Nephron progenitor cell (in vitro differentiated cells): ENCODE measurements at regions not wholly inside any gene's neighbourhood (a gene's known extent, or its start where the extent isn't known, plus 50 kb on each side); places are given as distances from the start of the nearest gene placed in this dataset.

Source experiments
- DNase-seq: peaks from one replicate; pipeline ENCODE4 v3.0.0; 2021
- H3K27ac Mint-ChIP-seq: 2 replicates; pipeline ENCODE4 v1.8.0; 2021; ENCODE audit warnings: mild to moderate bottlenecking, moderate library complexity, mixed read lengths
- H3K27me3 Mint-ChIP-seq: 2 replicates; pipeline ENCODE4 v1.8.0; 2021; ENCODE audit warnings: mild to moderate bottlenecking, low read depth, mixed read lengths; ENCODE audit not compliant: poor library complexity
- H3K36me3 Mint-ChIP-seq: 2 replicates; pipeline ENCODE4 v1.8.0; 2021; ENCODE audit warnings: low read depth, mixed read lengths
- H3K4me1 Mint-ChIP-seq: 2 replicates; pipeline ENCODE4 v1.8.0; 2021; ENCODE audit warnings: mixed read lengths
- H3K4me3 Mint-ChIP-seq: 2 replicates; pipeline ENCODE4 v1.8.0; 2021; ENCODE audit warnings: mild to moderate bottlenecking, moderate library complexity, mixed read lengths
- H3K9me3 Mint-ChIP-seq: 2 replicates; pipeline ENCODE4 v1.8.0; 2021; ENCODE audit warnings: mild to moderate bottlenecking, moderate library complexity, mixed read lengths
- CTCF ChIP-seq: fragments of 200-600 bp; sonication (generic); IDR thresholded peaks from 2 replicates; pipeline ENCODE4 v1.5.0; 2021; ENCODE audit warnings: antibody characterized with exemption

- no peak overlapping the region for H3K27ac Mint-ChIP-seq
- H3K4me1 Mint-ChIP-seq, result peaks cover 15% of the 10 kb centered on the region
- H3K27me3 Mint-ChIP-seq, result peaks cover 41% of the 10 kb centered on the region
- no peak for DNase-seq
- H3K9me3 Mint-ChIP-seq, result peaks cover 17% of the 10 kb centered on the region
- peaks cover 5% of the 10 kb centered on the region for H3K36me3 Mint-ChIP-seq
- no peak for TF ChIP-seq CTCF
- H3K4me3 Mint-ChIP-seq, result no peak overlapping the region
Observed at GRCh38 chr20:39278230-39278788, 316.2 kb downstream of the DHX35 start.

- H3K27me3 Mint-ChIP-seq, result peaks cover 32% of the 10 kb centered on the region
- H3K36me3 Mint-ChIP-seq, result peaks cover 5% of the 10 kb centered on the region
- no peak overlapping the region for H3K4me3 Mint-ChIP-seq
- TF ChIP-seq CTCF, result no peak
- H3K27ac Mint-ChIP-seq, result no peak overlapping the region
- peaks cover 17% of the 10 kb centered on the region for H3K9me3 Mint-ChIP-seq
- peaks cover 6% of the 10 kb centered on the region for H3K4me1 Mint-ChIP-seq
- DNase-seq, result no peak
Observed at GRCh38 chr20:39277185-39277584, 315.0 kb downstream of the DHX35 start.

- H3K36me3 Mint-ChIP-seq, result no peaks in the 10 kb centered on the region
- H3K9me3 Mint-ChIP-seq, result peaks cover 8% of the 10 kb centered on the region
- H3K27me3 Mint-ChIP-seq, result peaks cover 28% of the 10 kb centered on the region
- H3K27ac Mint-ChIP-seq, result no peak overlapping the region
- peaks cover 41% of the 10 kb centered on the region for H3K4me1 Mint-ChIP-seq
- TF ChIP-seq CTCF, result no peak
- no peak overlapping the region for H3K4me3 Mint-ChIP-seq
- no peak for DNase-seq
Observed at GRCh38 chr20:39270837-39271604, 308.9 kb downstream of the DHX35 start.

GRCh38 chr20:39269493-39270217 is 307.5 kb downstream of the DHX35 start:
- H3K4me1 Mint-ChIP-seq, result peaks cover 55% of the 10 kb centered on the region
- TF ChIP-seq CTCF, result no peak
- H3K36me3 Mint-ChIP-seq, result no peaks in the 10 kb centered on the region
- DNase-seq, result no peak
- no peaks in the 10 kb centered on the region for H3K9me3 Mint-ChIP-seq
- no peak overlapping the region for H3K4me3 Mint-ChIP-seq
- no peak overlapping the region for H3K27ac Mint-ChIP-seq
- peaks cover 25% of the 10 kb centered on the region for H3K27me3 Mint-ChIP-seq

GRCh38 chr20:39268981-39269461 is 306.9 kb downstream of the DHX35 start:
- Mint-ChIP-seq H3K36me3 (no peaks in the 10 kb centered on the region), H3K27ac (no peak overlapping the region), H3K9me3 (no peaks in the 10 kb centered on the region), H3K27me3 (peaks cover 20% of the 10 kb centered on the region), H3K4me1 (peaks cover 57% of the 10 kb centered on the region), H3K4me3 (no peak overlapping the region)
- peak; percentile 83 for DNase-seq
- peak; percentile 95 for TF ChIP-seq CTCF
